A673 (cell line): ENCODE measurements at regions not wholly inside any gene's neighbourhood (a gene's known extent, or its start where the extent isn't known, plus 50 kb on each side); places are given as distances from the start of the nearest gene placed in this dataset.

Experiments
- BruUV-seq: library from RNA; stranded (reverse); fragments of 400-500 nt; replicated peaks from 2 replicates; lab custom pipeline; 2021; lab: Mats Ljungman, UMichigan
- CTCF ChIA-PET: fragments of 300-600 bp; sonication (Branson Sonifier 250); formaldehyde crosslinking; loops from one replicate; lab custom pipeline; 2022; ENCODE audit warnings: antibody characterized with exemption; lab: Charles Lee
- POLR2A ChIA-PET: fragments of 300-600 bp; sonication (Branson Sonifier 250); formaldehyde crosslinking; loops from one replicate; lab custom pipeline; 2022; ENCODE audit warnings: antibody characterized with exemption; ENCODE audit not compliant: low non-redundant PET; lab: Charles Lee
- DNase-seq: peaks from one replicate; pipeline ENCODE4 v3.0.0-alpha.2; 2015; ENCODE audit warnings: low spot score
- H3K27ac ChIP-seq: fragments of 200-600 bp; sonication (generic); 2 replicates; pipeline ENCODE4 v1.5.1; 2016; ENCODE audit warnings: mixed run types, low read depth, mild to moderate bottlenecking, mixed read lengths, antibody characterized with exemption, low read length; ENCODE audit not compliant: poor library complexity, severe bottlenecking
- H3K27me3 ChIP-seq: fragments of 200-600 bp; sonication (generic); replicated peaks from 2 replicates; pipeline ENCODE4 v1.6.1; 2017; ENCODE audit warnings: mixed run types, low read depth, mild to moderate bottlenecking, mixed read lengths, antibody characterized with exemption, low read length; ENCODE audit not compliant: insufficient read depth, poor library complexity
- H3K36me3 ChIP-seq: fragments of 200-600 bp; sonication (generic); 2 replicates; pipeline ENCODE4 v1.6.1; 2016; ENCODE audit warnings: mixed run types, mild to moderate bottlenecking, mixed read lengths, antibody characterized with exemption, low read length; ENCODE audit not compliant: insufficient read depth, poor library complexity, severe bottlenecking
- H3K4me1 ChIP-seq: fragments of 200-600 bp; sonication (generic); 2 replicates; pipeline ENCODE4 v1.6.1; 2017; ENCODE audit warnings: mixed run types, mild to moderate bottlenecking, mixed read lengths, antibody characterized with exemption, low read length; ENCODE audit not compliant: insufficient read depth, poor library complexity, severe bottlenecking
- H3K4me3 ChIP-seq: fragments of 200-600 bp; sonication (generic); 2 replicates; pipeline ENCODE4 v1.5.1; 2016; ENCODE audit warnings: low read depth, mixed run types, mild to moderate bottlenecking, mixed read lengths, low read length; ENCODE audit not compliant: poor library complexity, severe bottlenecking
- H3K9me3 ChIP-seq: fragments of 200-600 bp; sonication (generic); 2 replicates; pipeline ENCODE4 v1.6.1; 2016; ENCODE audit warnings: mixed run types, low read depth, mild to moderate bottlenecking, mixed read lengths, antibody characterized with exemption, low read length; ENCODE audit not compliant: poor library complexity, severe bottlenecking
- CTCF ChIP-seq: fragments of 300-800, 200-600 bp; sonication (generic); conservative IDR thresholded peaks from 2 replicates; pipeline ENCODE4 v1.5.1; 2017; ENCODE audit warnings: low read depth, mild to moderate bottlenecking, antibody characterized with exemption, low read length, moderate library complexity, mixed read lengths
- EZH2 ChIP-seq: fragments of 200-600 bp; sonication (generic); IDR thresholded peaks from 2 replicates; pipeline ENCODE4 v1.6.1; 2017; ENCODE audit warnings: borderline replicate concordance, low read depth, mild to moderate bottlenecking, mixed read lengths, antibody characterized with exemption, low read length; ENCODE audit not compliant: poor library complexity, severe bottlenecking
- intact Hi-C: fragments of 100-400 bp; cut with micrococcal nuclease; formaldehyde crosslinking; loops from one replicate; pipeline ENCODE4 v1.10.0; 2022; ENCODE audit not compliant: unreplicated experiment

GRCh38 chr3:24043985-24044384 lies 98.9 kb downstream of the NR1D2 start:
- no TSS peak for BruUV-seq
- Histone ChIP-seq H3K36me3 (no peaks in the 10 kb centered on the region), H3K27ac (no peak overlapping the region), H3K9me3 (no peaks in the 10 kb centered on the region), H3K4me1 (no peaks in the 10 kb centered on the region), H3K4me3 (no peak overlapping the region), H3K27me3 (no peaks in the 10 kb centered on the region)
- intact Hi-C loops, result no loop called here
- no peak for DNase-seq
- TF ChIP-seq EZH2 (no peak), CTCF (no peak)
- CTCF ChIA-PET, result no interaction called here
- POLR2A ChIA-PET, result no interaction called here

DNA sequence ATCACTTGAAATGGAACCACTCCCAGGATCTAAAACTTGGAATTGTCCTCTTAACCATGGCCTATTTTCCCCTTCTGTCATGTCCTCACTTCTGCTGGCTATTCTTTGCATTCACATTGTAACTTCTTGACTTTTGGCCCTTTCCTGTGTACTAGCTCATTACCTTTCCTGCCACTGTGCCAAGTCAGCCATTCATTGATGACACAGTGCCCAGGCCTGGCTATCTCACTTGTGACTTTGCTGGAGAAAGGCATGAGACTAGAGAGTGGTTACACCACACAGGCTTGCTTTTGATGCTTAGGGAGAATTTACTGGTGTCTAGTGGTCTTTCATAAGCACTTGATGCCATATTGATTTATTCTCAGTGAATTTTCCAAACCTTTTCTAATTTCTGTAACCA lies 101.1 kb downstream of the NR1D2 start:
- BruUV-seq, result no TSS peak
- Histone ChIP-seq H3K27ac (no peak overlapping the region), H3K4me3 (no peak overlapping the region), H3K9me3 (no peaks in the 10 kb centered on the region), H3K27me3 (no peaks in the 10 kb centered on the region), H3K4me1 (no peaks in the 10 kb centered on the region), H3K36me3 (no peaks in the 10 kb centered on the region)
- TF ChIP-seq CTCF, result no peak
- TF ChIP-seq EZH2, result no peak
- POLR2A ChIA-PET, result no interaction called here
- no peak for DNase-seq
- intact Hi-C loops, result no loop called here
- CTCF ChIA-PET, result no interaction called here

DNA sequence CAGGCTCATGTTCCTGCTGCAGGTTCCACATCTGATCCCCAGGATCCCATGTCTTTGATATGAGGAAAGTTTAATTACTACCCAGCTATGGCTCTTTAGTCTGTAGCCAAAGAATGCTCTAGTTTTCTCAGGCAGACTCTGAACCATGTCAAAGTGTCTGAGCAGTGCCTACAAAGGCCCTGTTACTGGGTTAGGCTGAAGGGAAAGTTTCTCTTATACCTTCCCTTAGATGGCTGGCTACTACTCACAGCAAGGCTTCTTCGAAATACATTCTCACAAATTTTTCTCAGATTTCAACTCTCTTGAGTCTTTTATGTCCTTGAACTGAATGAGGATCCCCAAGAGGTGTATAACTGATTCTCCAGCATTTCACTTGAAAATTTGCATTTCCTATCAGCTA lies 102.4 kb downstream of the NR1D2 start:
- ChIA-PET POLR2A (no interaction called here), CTCF (interaction anchor here (0.6 kb wide), 1 partner anchor 57 kb away, joined by 3 read pairs; no protein-coding TSS in a partner anchor)
- BruUV-seq, result no TSS peak
- intact Hi-C loops, result no loop called here
- Histone ChIP-seq H3K27me3 (no peaks in the 10 kb centered on the region), H3K4me1 (no peaks in the 10 kb centered on the region), H3K27ac (no peak overlapping the region), H3K36me3 (no peaks in the 10 kb centered on the region), H3K4me3 (no peak overlapping the region), H3K9me3 (no peaks in the 10 kb centered on the region)
- DNase-seq, result no peak
- no peak for TF ChIP-seq CTCF
- no peak for TF ChIP-seq EZH2
